GM23248 (cell line): ENCODE measurements at regions not wholly inside any gene's neighbourhood (a gene's known extent, or its start where the extent isn't known, plus 50 kb on each side); places are given as distances from the start of the nearest gene placed in this dataset.

ENCODE experiments used
- DNase-seq: peaks from one replicate; pipeline ENCODE4 v3.0.0-alpha.2; 2015
- H2AFZ ChIP-seq: fragments of 200-600 bp; sonication (generic); 2 replicates; pipeline ENCODE4 v1.6.1; 2016; ENCODE audit warnings: antibody characterized with exemption
- H3F3A ChIP-seq: fragments of 200-600 bp; sonication (generic); 2 replicates; pipeline ENCODE4 v1.6.1; 2016; ENCODE audit warnings: mild to moderate bottlenecking, antibody characterized with exemption, mixed run types; ENCODE audit not compliant: insufficient read depth
- H3K27ac ChIP-seq: fragments of 200-600 bp; sonication (generic); 2 replicates; pipeline ENCODE4 v1.5.1; 2016; ENCODE audit warnings: mild to moderate bottlenecking
- H3K27me3 ChIP-seq: fragments of 200-600 bp; sonication (generic); replicated peaks from 2 replicates; pipeline ENCODE4 v1.6.1; 2016; ENCODE audit warnings: mild to moderate bottlenecking; ENCODE audit not compliant: insufficient read depth
- H3K36me3 ChIP-seq: fragments of 200-600 bp; sonication (generic); 2 replicates; pipeline ENCODE4 v1.6.1; 2016; ENCODE audit warnings: low read depth, mild to moderate bottlenecking
- H3K4me1 ChIP-seq: fragments of 200-600 bp; sonication (generic); 2 replicates; pipeline ENCODE4 v1.6.1; 2016; ENCODE audit warnings: mild to moderate bottlenecking; ENCODE audit not compliant: insufficient read depth
- H3K4me2 ChIP-seq: fragments of 200-600 bp; sonication (generic); one replicate; pipeline ENCODE4 v1.6.1; 2016; ENCODE audit warnings: mild to moderate bottlenecking; ENCODE audit not compliant: unreplicated experiment
- H3K4me3 ChIP-seq: fragments of 200-600 bp; sonication (generic); 2 replicates; pipeline ENCODE4 v1.5.1; 2016; ENCODE audit warnings: mild to moderate bottlenecking
- H3K79me2 ChIP-seq: fragments of 200-600 bp; sonication (generic); 2 replicates; pipeline ENCODE4 v1.6.1; 2016; ENCODE audit warnings: mild to moderate bottlenecking; ENCODE audit not compliant: insufficient read depth
- H3K9ac ChIP-seq: fragments of 200-600 bp; sonication (generic); 2 replicates; pipeline ENCODE4 v1.6.1; 2016; ENCODE audit warnings: mild to moderate bottlenecking
- H3K9me2 ChIP-seq: fragments of 200-600 bp; sonication (generic); 2 replicates; pipeline ENCODE4 v1.6.1; 2016; ENCODE audit warnings: mixed run types, mild to moderate bottlenecking, moderate library complexity; ENCODE audit not compliant: insufficient read depth
- H3K9me3 ChIP-seq: fragments of 200-600 bp; sonication (generic); one replicate; pipeline ENCODE4 v1.6.1; 2017; ENCODE audit warnings: low read depth
- H4K20me1 ChIP-seq: fragments of 200-600 bp; sonication (generic); 2 replicates; pipeline ENCODE4 v1.6.0; 2016; ENCODE audit not compliant: insufficient read depth
- EZH2 ChIP-seq: fragments of 200-600 bp; sonication (generic); IDR thresholded peaks from 2 replicates; pipeline ENCODE4 v1.6.1; 2018; ENCODE audit warnings: antibody characterized with exemption, mild to moderate bottlenecking; ENCODE audit not compliant: insufficient read depth, poor library complexity, severe bottlenecking
- EZH2phosphoT487 ChIP-seq: fragments of 200-600 bp; sonication (generic); IDR thresholded peaks from 2 replicates; pipeline ENCODE4 v1.6.1; 2018; ENCODE audit warnings: antibody characterized with exemption, moderate library complexity, mild to moderate bottlenecking, low read depth; ENCODE audit not compliant: insufficient read depth
- WGBS, 2 experiments: methylation state at CpG; one replicate each; pipeline ENCODE4 v1.1.6; 2015 to 2017; ENCODE audit warnings: low lambda C conversion rate in 2 of 2, low coverage in 1 of 2; ENCODE audit errors: missing lambda C conversion rate in 2 of 2; 5-methylcytosine and 5-hydroxymethylcytosine counted together
- in situ Hi-C: fragments of 300-500 bp; cut with MboI; formaldehyde crosslinking; loops from 2 replicates; pipeline ENCODE4 v1.15.0; 2020

DNA sequence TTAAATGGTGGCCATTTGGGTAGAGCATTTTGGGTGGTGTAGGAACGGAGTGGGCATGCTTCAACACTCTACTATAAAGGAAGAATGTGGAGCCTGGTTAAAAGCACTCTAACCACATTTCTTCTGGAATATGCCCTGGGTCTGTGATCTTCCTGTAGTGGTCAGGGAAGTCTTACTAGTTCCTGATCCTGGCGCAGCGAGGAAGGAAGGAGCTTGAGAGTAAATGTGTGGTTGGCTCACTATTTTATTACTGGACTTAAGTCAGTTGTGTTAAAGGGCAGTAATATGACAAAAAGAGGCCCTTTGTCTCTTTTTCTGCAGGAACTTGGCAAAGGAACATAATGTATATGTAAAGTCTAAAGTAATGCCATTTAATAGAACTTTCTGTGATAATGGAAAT, 197.6 kb upstream of the ZPLD1 start:
- WGBS, 2 experiments = 84 to 89% methylated on average over 3 of the region's 3 CpGs

DNA sequence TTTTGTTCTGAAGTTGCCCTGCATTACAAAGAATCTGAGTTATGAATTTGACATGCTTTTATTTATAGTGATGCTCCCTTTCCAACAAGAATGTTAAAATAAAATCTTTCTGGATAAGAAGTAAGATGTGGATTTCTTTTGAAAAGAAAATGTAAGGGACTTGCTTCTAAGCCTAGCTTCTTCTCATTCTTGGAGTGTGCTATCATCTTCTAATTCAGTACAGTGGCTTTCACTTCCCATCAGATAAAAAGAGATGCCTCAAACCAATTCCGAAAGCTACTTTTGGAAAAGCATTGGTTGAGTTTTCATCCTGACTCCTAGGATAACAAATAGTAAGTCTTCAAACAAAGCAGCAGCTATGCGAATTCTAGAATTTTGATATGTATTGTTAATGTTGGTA, 197.0 kb upstream of the ZPLD1 start:
- Histone ChIP-seq H3K4me2 (no peak overlapping the region), H3K36me3 (no peaks in the 10 kb centered on the region), H3K9me2 (no peaks in the 10 kb centered on the region), H3K27ac (no peak overlapping the region), H3K27me3 (peaks cover 12% of the 10 kb centered on the region; the same call in 1 of the 2 replicates), H4K20me1 (no peaks in the 10 kb centered on the region), H3K4me1 (no peaks in the 10 kb centered on the region), H3K4me3 (no peak overlapping the region), H3K9ac (no peak overlapping the region), H3F3A (no peaks in the 10 kb centered on the region), H3K79me2 (no peaks in the 10 kb centered on the region), H3K9me3 (no peaks in the 10 kb centered on the region), H2AFZ (no peak overlapping the region)
- in situ Hi-C loops = no loop called here
- no peak for TF ChIP-seq EZH2
- no peak for TF ChIP-seq EZH2phosphoT487
- DNase-seq = no peak
- WGBS, 2 experiments = 70 to 75% methylated on average over 2 of the region's 2 CpGs

More for the DNA sequence above, 197.6 kb upstream of the ZPLD1 start:
- Histone ChIP-seq H2AFZ (no peak overlapping the region), H3K9ac (no peak overlapping the region), H3F3A (no peaks in the 10 kb centered on the region), H4K20me1 (no peaks in the 10 kb centered on the region), H3K27ac (no peak overlapping the region), H3K79me2 (no peaks in the 10 kb centered on the region), H3K9me2 (no peaks in the 10 kb centered on the region), H3K9me3 (no peaks in the 10 kb centered on the region), H3K4me2 (no peak overlapping the region), H3K27me3 (peaks cover 12% of the 10 kb centered on the region; the same call in 1 of the 2 replicates), H3K4me1 (no peaks in the 10 kb centered on the region), H3K4me3 (no peak overlapping the region), H3K36me3 (no peaks in the 10 kb centered on the region)
- no peak for TF ChIP-seq EZH2phosphoT487
- no peak for TF ChIP-seq EZH2
- DNase-seq = no peak
- in situ Hi-C loops = no loop called here

- Histone ChIP-seq H3K27ac (no peak overlapping the region), H3K4me3 (no peak overlapping the region), H3K9me3 (no peaks in the 10 kb centered on the region), H2AFZ (no peak overlapping the region), H4K20me1 (no peaks in the 10 kb centered on the region), H3K79me2 (no peaks in the 10 kb centered on the region), H3K4me2 (no peak overlapping the region), H3K9ac (no peak overlapping the region), H3F3A (no peaks in the 10 kb centered on the region), H3K4me1 (no peaks in the 10 kb centered on the region), H3K36me3 (no peaks in the 10 kb centered on the region), H3K27me3 (peaks cover 12% of the 10 kb centered on the region; the same call in 1 of the 2 replicates), H3K9me2 (no peaks in the 10 kb centered on the region)
- in situ Hi-C loops = no loop called here
- no peak for TF ChIP-seq EZH2
- no peak for TF ChIP-seq EZH2phosphoT487
- no peak for DNase-seq
Measured at GRCh38 chr3:102238362-102238761, 196.5 kb upstream of the ZPLD1 start.

GRCh38 chr3:102240720-102241119, 194.1 kb upstream of the ZPLD1 start:
- H3K9ac ChIP-seq = no peak overlapping the region
- H3K27me3 ChIP-seq = 0 out of 2 replicates have a peak, but pooled peaks cover 2% of the 10 kb centered on the region
- H4K20me1 ChIP-seq = no peaks in the 10 kb centered on the region
- no peaks in the 10 kb centered on the region for H3K79me2 ChIP-seq
- H3K9me3 ChIP-seq = no peaks in the 10 kb centered on the region
- WGBS, 2 experiments = 0 to 9% methylated on average over 1 of the region's 1 CpG
- H3K4me1 ChIP-seq = no peaks in the 10 kb centered on the region
- H2AFZ ChIP-seq = no peak overlapping the region
- H3K4me2 ChIP-seq = no peak overlapping the region
- DNase-seq = no peak
- H3K27ac ChIP-seq = no peak overlapping the region
- in situ Hi-C loops = no loop called here
- no peak for TF ChIP-seq EZH2phosphoT487
- TF ChIP-seq EZH2 = no peak
- no peaks in the 10 kb centered on the region for H3K36me3 ChIP-seq
- no peak overlapping the region for H3K4me3 ChIP-seq
- no peaks in the 10 kb centered on the region; the same call in 1 of the 2 replicates for H3K9me2 ChIP-seq
- H3F3A ChIP-seq = no peaks in the 10 kb centered on the region
